IMR-90 (cell line): ENCODE measurements at regions not wholly inside any gene's neighbourhood (a gene's known extent, or its start where the extent isn't known, plus 50 kb on each side); places are given as distances from the start of the nearest gene placed in this dataset.

ENCODE experiments used
- ATAC-seq: fragments of 200-7000 bp; cut with Tn5 transposase; 2 replicates; pipeline ENCODE4 v1.9.1; 2020; ENCODE audit warnings: low read depth, mild to moderate bottlenecking, moderate library complexity
- BruUV-seq: library from RNA; stranded (reverse); fragments of 400-500 nt; replicated peaks from 2 replicates; lab custom pipeline; 2021; lab: Mats Ljungman, UMichigan
- CTCF ChIA-PET: fragments of 300-600 bp; formaldehyde crosslinking; extraction: SDS; loops from one replicate; lab custom pipeline; 2021; ENCODE audit warnings: antibody characterized with exemption; lab: Yijun Ruan, JAX
- POLR2A ChIA-PET: fragments of 300-600 bp; sonication (Branson Sonifier 250); formaldehyde crosslinking; loops from one replicate; lab custom pipeline; 2022; ENCODE audit warnings: antibody characterized with exemption; ENCODE audit not compliant: unreplicated experiment; lab: Charles Lee
- DNase-seq: peaks from one replicate; pipeline ENCODE4 v3.0.0; 2013
- H2AFZ ChIP-seq: replicated peaks from 2 replicates; pipeline ENCODE3; 2013; ENCODE audit warnings: low read length, mild to moderate bottlenecking; ENCODE audit not compliant: poor library complexity
- H2AK5ac ChIP-seq: 2 replicates; pipeline ENCODE4 v1.6.1; 2013; ENCODE audit warnings: low read depth, low read length, inconsistent platforms
- H2AK9ac ChIP-seq: replicated peaks from 2 replicates; pipeline ENCODE3; 2013; ENCODE audit warnings: mild to moderate bottlenecking, low read depth, low read length, moderate library complexity; ENCODE audit not compliant: poor library complexity
- H2BK120ac ChIP-seq: 2 replicates; pipeline ENCODE4 v1.6.1; 2013; ENCODE audit warnings: low read depth, low read length, inconsistent platforms
- H2BK15ac ChIP-seq: 3 replicates; pipeline ENCODE4 v1.6.1; 2013; ENCODE audit warnings: low read depth, low read length, inconsistent platforms
- H2BK20ac ChIP-seq: 2 replicates; pipeline ENCODE4 v1.6.1; 2013; ENCODE audit warnings: low read depth, mild to moderate bottlenecking, inconsistent platforms, low read length, moderate library complexity
- H2BK5ac ChIP-seq: 2 replicates; pipeline ENCODE4 v1.6.1; 2013; ENCODE audit warnings: mild to moderate bottlenecking, low read depth, low read length, inconsistent platforms; ENCODE audit not compliant: poor library complexity, severe bottlenecking
- H3K14ac ChIP-seq: replicated peaks from 2 replicates; pipeline ENCODE4 v1.6.1; 2013; ENCODE audit warnings: low read depth, low read length, inconsistent platforms
- H3K18ac ChIP-seq: 2 replicates; pipeline ENCODE4 v1.6.1; 2013; ENCODE audit warnings: low read depth, low read length, control low read depth
- H3K23ac ChIP-seq: 2 replicates; pipeline ENCODE4 v1.6.1; 2013; ENCODE audit warnings: low read depth, low read length, inconsistent platforms
- H3K27ac ChIP-seq: 2 replicates; pipeline ENCODE4 v1.5.1; 2013; ENCODE audit warnings: mild to moderate bottlenecking, control low read depth, low read length; ENCODE audit not compliant: insufficient read depth
- H3K27me3 ChIP-seq: 2 replicates; pipeline ENCODE4 v1.6.1; 2013; ENCODE audit warnings: low read length; ENCODE audit not compliant: control insufficient read depth, insufficient read depth
- H3K36me3 ChIP-seq: 2 replicates; pipeline ENCODE4 v1.6.1; 2013; ENCODE audit warnings: low read length, mixed read lengths; ENCODE audit not compliant: control insufficient read depth, insufficient read depth
- H3K4ac ChIP-seq: 2 replicates; pipeline ENCODE4 v1.6.1; 2013; ENCODE audit warnings: low read depth, low read length, inconsistent platforms
- H3K4me1 ChIP-seq: 2 replicates; pipeline ENCODE4 v1.6.1; 2013; ENCODE audit warnings: low read length, mixed read lengths; ENCODE audit not compliant: control insufficient read depth, insufficient read depth
- H3K4me2 ChIP-seq: 2 replicates; pipeline ENCODE4 v1.6.1; 2013; ENCODE audit warnings: low read depth, mild to moderate bottlenecking, control low read depth, low read length, moderate library complexity
- H3K4me3 ChIP-seq: 2 replicates; pipeline ENCODE4 v1.5.1; 2013; ENCODE audit warnings: low read depth, mild to moderate bottlenecking, control low read depth, low read length, moderate library complexity; ENCODE audit not compliant: insufficient read depth
- H3K56ac ChIP-seq: 2 replicates; pipeline ENCODE4 v1.6.1; 2013; ENCODE audit warnings: low read length, inconsistent platforms; ENCODE audit not compliant: insufficient read depth; ENCODE audit errors: extremely low read depth
- H3K79me1 ChIP-seq, 2 experiments: 2 replicates each; pipeline ENCODE4 v1.6.1; 2013; ENCODE audit warnings: low read length in 2 of 2, inconsistent platforms in 1 of 2, low read depth in 1 of 2
- H3K9ac ChIP-seq: 2 replicates; pipeline ENCODE4 v1.6.1; 2013; ENCODE audit warnings: low read depth, low read length, control low read depth
- H3K9me1 ChIP-seq: 2 replicates; pipeline ENCODE4 v1.6.1; 2013; ENCODE audit warnings: low read length, inconsistent platforms; ENCODE audit not compliant: insufficient read depth
- H3K9me3 ChIP-seq: 2 replicates; pipeline ENCODE4 v1.6.1; 2013; ENCODE audit warnings: low read length; ENCODE audit not compliant: control insufficient read depth, insufficient read depth
- H4K20me1 ChIP-seq: 2 replicates; pipeline ENCODE4 v1.6.1; 2013; ENCODE audit warnings: low read length, inconsistent platforms; ENCODE audit not compliant: insufficient read depth
- H4K5ac ChIP-seq: 2 replicates; pipeline ENCODE4 v1.6.1; 2013; ENCODE audit warnings: mild to moderate bottlenecking, low read depth, low read length, control low read depth
- H4K8ac ChIP-seq, 2 experiments: 2 replicates each; pipeline ENCODE4 v1.6.1; 2013; ENCODE audit warnings: low read depth in 2 of 2, low read length in 2 of 2, control low read depth in 1 of 2, inconsistent platforms in 1 of 2
- H4K91ac ChIP-seq: 2 replicates; pipeline ENCODE4 v1.6.1; 2013; ENCODE audit warnings: low read depth, low read length, inconsistent platforms; ENCODE audit not compliant: insufficient read depth
- FOS ChIP-seq: fragments of 150-350 bp; IDR thresholded peaks from 2 replicates; pipeline ENCODE4 v1.6.1; 2016; ENCODE audit warnings: low read depth, low read length
- MAZ ChIP-seq: IDR thresholded peaks from 2 replicates; pipeline ENCODE4 v1.6.1; 2012; ENCODE audit warnings: low read depth, mild to moderate bottlenecking, low read length, improper control_type of control experiment, moderate library complexity, borderline replicate concordance
- POLR2A ChIP-seq: IDR thresholded peaks from 2 replicates; pipeline ENCODE4 v1.6.1; 2012; ENCODE audit warnings: mild to moderate bottlenecking, low read depth, low read length
- SMC3 ChIP-seq: fragments of 150-350 bp; IDR thresholded peaks from 2 replicates; pipeline ENCODE4 v1.6.1; 2016; ENCODE audit warnings: low read depth, mild to moderate bottlenecking, antibody characterized with exemption, low read length, moderate library complexity
- dilution Hi-C: fragments of 300-500 bp; cut with HindIII; formaldehyde crosslinking; loops from one replicate; pipeline ENCODE4 v1.14.3; 2018; ENCODE audit warnings: low sequenced_read_pairs; ENCODE audit not compliant: unreplicated experiment
- in situ Hi-C: fragments of 300-500 bp; cut with MboI; formaldehyde crosslinking; loops from 3 replicates; pipeline ENCODE4 v1.14.3; 2019; ENCODE audit warnings: low sequenced_read_pairs, inconsistent platforms, mixed read lengths
- intact Hi-C: fragments of 100-400 bp; cut with micrococcal nuclease; formaldehyde crosslinking; loops from 2 replicates; pipeline ENCODE4 v1.10.0; 2022

DNA sequence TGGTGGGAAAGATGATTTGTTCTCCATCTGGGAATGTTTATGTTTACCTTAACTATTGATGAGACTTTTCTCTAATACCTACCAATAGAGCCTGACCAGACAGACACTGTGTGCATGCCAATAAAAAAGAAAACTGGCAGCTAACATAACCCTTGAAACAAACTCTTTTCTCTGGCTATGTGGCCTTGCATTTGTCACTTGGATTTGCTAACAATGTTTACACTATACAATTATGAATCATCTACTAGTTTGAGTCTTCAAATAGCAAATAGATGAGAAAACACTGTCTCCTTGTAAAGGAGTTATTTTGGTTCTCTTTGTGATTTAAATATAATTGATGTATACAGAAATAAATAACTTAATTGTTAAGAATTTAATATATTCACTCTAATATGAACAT is 273.1 kb downstream of the SEMA3D start:
- Histone ChIP-seq H2BK120ac (no peak overlapping the region), H3K36me3 (no peaks in the 10 kb centered on the region), H3K9me1 (peaks cover 4% of the 10 kb centered on the region; the same call in 1 of the 2 replicates), H2BK15ac (no peak overlapping the region), H4K20me1 (no peaks in the 10 kb centered on the region), H3K4me3 (no peak overlapping the region), H4K5ac (no peak overlapping the region), H3K27me3 (no peaks in the 10 kb centered on the region), H3K4ac (no peak overlapping the region), H3K4me1 (peaks cover 6% of the 10 kb centered on the region), H3K56ac (no peak overlapping the region), H3K14ac (no peak overlapping the region), H3K79me1 (no peaks in the 10 kb centered on the region), H2AFZ (no peak overlapping the region), H3K23ac (no peak overlapping the region), H3K18ac (no peak overlapping the region), H4K91ac (no peak overlapping the region), H3K27ac (no peak overlapping the region), H3K9me3 (no peaks in the 10 kb centered on the region), H2BK20ac (no peak overlapping the region), H4K8ac (no peak overlapping the region), H3K9ac (no peak overlapping the region), H2BK5ac (peak overlapping the region; percentile 55), H2AK5ac (no peak overlapping the region), H3K4me2 (peak overlapping the region; percentile 65; the same call in 1 of the 2 replicates), H2AK9ac (no peak overlapping the region)
- intact Hi-C loops (no loop called here), in situ Hi-C loops (no loop called here), dilution Hi-C loops (no loop called here)
- TF ChIP-seq POLR2A (no peak), SMC3 (no peak), FOS (0 out of 2 replicates have a peak, but pooled peaks have one; percentile 12), MAZ (no peak)
- CTCF ChIA-PET: no interaction called here
- ATAC-seq (peak; percentile 56), DNase-seq (peak; percentile 66)
- POLR2A ChIA-PET: no interaction called here
- no TSS peak for BruUV-seq
